Cardiac fibroblast (primary cell): ENCODE measurements at regions not wholly inside any gene's neighbourhood (a gene's known extent, or its start where the extent isn't known, plus 50 kb on each side); places are given as distances from the start of the nearest gene placed in this dataset.

Experiments used
- DNase-seq, 2 donors: peaks; one replicate each; pipeline versions ENCODE4 v3.0.0 to v3.0.0-alpha.2; 2010; ENCODE audit warnings: low read depth in 2 of 2
- H3K4me3 ChIP-seq, 2 donors: replicated peaks in 1 of 2; 1 replicate in 1 of 2; 2 replicates in 1 of 2; pipeline ENCODE4 v1.5.1; 2011; ENCODE audit warnings: low read depth in 2 of 2, low read length in 2 of 2, mild to moderate bottlenecking in 2 of 2, moderate library complexity in 1 of 2
- TF ChIP-seq, protein P1 (sequence below): IDR thresholded peaks from one replicate; pipeline ENCODE4 v1.5.1; 2011; ENCODE audit warnings: low read depth, mild to moderate bottlenecking, low read length, inconsistent platforms

DNA sequence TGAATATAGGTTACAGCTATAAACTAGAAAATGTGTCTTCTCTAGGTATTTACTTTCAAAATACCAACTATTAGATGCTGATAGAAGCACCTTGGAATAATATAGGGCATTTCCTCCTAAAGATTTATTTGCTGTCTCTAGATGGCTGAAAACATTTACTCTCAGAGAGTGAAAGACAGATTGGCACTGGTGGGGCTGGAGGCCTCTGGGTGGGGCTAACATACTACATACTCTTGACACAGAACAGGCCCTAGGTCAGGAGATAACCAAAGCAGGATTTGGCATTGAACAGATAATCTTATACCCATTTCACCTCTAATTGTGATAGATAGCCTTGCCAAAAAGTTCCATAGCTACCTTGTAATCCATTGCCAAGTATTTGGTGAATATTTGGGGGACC is 253.3 kb upstream of the TBC1D5 start:
- H3K4me3 ChIP-seq = no peak overlapping the region
- DNase-seq = no peak
- TF ChIP-seq, protein P1, sequence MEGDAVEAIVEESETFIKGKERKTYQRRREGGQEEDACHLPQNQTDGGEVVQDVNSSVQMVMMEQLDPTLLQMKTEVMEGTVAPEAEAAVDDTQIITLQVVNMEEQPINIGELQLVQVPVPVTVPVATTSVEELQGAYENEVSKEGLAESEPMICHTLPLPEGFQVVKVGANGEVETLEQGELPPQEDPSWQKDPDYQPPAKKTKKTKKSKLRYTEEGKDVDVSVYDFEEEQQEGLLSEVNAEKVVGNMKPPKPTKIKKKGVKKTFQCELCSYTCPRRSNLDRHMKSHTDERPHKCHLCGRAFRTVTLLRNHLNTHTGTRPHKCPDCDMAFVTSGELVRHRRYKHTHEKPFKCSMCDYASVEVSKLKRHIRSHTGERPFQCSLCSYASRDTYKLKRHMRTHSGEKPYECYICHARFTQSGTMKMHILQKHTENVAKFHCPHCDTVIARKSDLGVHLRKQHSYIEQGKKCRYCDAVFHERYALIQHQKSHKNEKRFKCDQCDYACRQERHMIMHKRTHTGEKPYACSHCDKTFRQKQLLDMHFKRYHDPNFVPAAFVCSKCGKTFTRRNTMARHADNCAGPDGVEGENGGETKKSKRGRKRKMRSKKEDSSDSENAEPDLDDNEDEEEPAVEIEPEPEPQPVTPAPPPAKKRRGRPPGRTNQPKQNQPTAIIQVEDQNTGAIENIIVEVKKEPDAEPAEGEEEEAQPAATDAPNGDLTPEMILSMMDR = no peak

DNA sequence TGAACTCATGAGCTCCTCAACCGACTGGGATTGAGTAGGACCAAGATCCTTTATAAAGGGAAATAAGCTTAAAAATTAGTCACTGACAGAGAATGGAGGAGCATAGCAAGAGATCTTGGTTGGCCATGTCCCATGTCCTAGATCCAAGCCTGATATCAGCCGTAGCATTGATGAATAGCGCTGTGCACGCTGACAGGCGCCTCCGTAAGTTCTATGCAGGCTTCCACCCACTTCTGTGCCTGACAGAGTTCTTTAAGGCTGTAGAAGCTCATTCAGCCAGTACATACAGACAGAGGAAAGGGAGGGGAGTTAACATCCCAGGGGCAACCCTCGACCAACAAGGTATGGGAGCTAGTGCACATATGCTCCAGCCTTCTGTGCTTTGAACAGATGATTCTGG is 251.7 kb upstream of the TBC1D5 start:
- DNase-seq = no peak
- TF ChIP-seq, protein P1 = no peak

DNA sequence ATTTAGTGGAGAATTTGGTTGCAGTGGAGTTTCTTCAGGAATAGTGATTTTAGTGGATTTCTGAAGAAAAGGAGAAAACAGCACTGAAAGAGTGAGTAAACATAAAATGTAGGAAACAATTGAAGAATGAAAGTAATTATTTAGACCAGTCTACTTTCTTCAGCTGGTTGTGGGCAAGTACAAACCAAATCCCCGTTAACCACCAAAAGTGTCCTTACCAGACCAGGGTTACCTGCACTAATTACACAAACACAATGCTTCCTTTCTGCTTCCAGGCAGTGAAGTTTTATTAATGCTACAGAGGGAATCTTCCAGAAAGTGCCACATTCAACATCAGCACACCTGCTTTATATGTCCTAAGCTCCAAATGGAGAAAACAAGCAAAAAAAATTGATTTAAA is 248.0 kb upstream of the TBC1D5 start:
- TF ChIP-seq, protein P1 = no peak
- H3K4me3 ChIP-seq = no peak overlapping the region
- DNase-seq = no peak

More for the DNA sequence above, 251.7 kb upstream of the TBC1D5 start:
- H3K4me3 ChIP-seq = no peak overlapping the region

DNA sequence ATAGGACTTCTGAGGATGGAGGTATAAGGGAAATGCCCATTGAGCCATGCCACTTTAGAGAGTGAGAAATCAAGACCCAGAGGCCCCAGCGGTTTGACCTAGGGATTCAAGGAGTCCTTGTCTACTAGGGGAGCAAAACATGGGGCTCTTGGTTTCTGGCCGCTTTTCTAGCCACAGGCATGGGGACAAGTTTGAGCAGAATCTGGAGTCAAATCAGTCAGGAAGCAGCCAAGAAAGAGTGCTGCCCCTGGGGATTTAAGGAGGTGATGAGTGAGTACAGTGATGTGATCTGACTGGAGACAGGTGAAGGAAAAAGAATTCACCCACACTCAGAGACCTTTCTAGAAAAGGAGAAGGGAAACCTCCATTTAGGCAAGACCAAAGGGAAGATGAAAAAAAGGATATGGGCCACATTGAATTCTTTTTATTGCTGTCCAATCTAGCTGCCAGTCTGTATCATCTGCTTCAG is 244.0 kb upstream of the TBC1D5 start:
- no peak overlapping the region for H3K4me3 ChIP-seq
- no peak for DNase-seq
- TF ChIP-seq, protein P1 = no peak

DNA sequence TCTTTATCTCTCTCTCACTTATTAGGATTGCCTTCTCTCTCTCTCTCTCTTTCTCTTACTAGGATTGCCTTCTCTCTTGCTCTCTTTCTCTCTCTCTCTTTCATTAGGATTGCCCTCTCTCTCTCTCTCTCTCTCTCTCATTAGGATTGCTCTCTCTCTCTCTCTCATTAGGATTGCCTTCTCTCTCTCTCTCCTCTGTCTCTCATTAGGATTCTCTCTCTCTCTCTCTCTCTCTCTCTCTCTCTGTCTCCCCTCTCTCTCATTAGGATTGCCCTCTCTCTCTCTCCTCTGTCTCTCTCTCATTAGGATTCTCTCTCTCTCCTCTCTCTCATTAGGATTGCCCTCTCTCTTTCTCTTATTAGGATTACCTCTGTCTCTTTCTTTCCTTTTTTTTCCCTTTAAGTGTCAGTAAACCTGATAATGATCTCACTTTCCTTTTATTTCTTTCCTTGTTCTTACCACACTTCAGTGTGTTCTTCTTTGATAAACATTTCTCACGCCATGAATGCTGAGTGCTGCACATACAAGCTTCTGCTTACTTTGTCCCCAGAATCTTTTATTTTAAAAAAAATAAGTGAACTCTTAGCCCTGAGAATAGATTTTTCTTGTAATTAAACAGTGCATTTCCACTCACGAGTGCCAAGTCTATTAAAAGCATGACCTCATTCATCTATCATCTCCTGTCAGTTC is 243.4 kb upstream of the TBC1D5 start:
- TF ChIP-seq, protein P1 = no peak
- DNase-seq = no peak
- H3K4me3 ChIP-seq = no peak overlapping the region

DNA sequence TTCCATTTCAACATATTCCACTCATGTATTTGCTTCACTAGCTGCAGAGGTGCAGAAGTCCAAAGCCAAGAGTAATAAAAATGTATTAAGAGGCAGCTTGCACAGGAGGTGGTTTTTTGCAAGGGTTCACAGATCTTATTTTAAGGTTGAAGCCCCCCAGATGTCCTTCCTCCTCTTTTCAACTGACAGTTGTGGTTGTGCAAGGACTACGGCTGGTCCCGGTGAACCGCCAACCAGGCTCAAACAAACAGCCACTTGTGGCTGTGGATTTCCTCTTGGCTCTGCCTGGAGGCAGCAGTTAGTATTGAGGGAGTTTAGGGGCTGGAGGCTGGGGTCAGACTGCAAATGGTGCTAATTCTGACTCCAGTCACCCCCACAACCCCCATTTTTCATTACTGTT is 240.7 kb upstream of the TBC1D5 start:
- TF ChIP-seq, protein P1 = no peak
- no peak for DNase-seq
- H3K4me3 ChIP-seq = no peak overlapping the region

DNA sequence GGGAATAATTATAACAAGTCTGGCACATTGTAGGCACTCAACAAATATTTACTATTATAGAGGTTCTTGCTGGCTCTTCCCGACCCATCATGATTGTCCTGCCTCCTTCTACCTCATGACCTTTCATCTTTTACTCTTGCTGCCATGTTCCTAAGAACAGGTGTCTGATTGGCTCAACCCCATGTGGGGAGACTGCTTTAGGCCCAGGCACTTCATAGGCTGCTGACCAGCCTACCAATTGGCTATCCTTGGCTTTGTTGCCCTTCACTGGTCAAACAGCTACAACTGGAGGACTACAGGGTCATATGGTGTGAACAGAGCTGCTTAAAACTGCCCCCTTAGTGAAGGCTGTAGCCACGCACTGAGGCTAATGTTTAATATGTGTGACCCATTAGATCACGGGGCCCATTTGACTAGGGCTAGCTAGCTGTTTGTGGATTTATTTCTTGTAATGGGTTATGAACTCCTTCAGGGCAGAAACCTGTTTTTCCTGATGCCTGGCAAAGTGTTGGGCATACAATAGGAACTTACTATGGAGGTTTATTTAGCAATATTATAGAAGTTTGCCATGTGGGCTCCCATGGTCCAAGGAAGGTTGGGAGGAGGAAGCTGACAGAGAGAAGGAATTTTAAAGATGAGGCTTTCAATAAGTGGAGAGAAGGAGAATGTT is 239.9 kb upstream of the TBC1D5 start:
- H3K4me3 ChIP-seq = no peak overlapping the region
- DNase-seq = no peak
- TF ChIP-seq, protein P1 = no peak
